Peyer's patch (tissue), 4 donors: ENCODE measurements at regions not wholly inside any gene's neighbourhood (a gene's known extent, or its start where the extent isn't known, plus 50 kb on each side); places are given as distances from the start of the nearest gene placed in this dataset.

Experiments
- DNase-seq, 3 donors: peaks; one replicate each; pipeline ENCODE4 v3.0.0-alpha.2; 2017 to 2019
- H3K27ac ChIP-seq, 4 donors: fragments of 200-600 bp; sonication (generic); one replicate each; pipeline ENCODE4 v1.5.1; 2016 to 2019
- H3K27me3 ChIP-seq, 2 donors: fragments of 200-600 bp; sonication (generic); one replicate each; pipeline ENCODE4 v1.5.1; 2019
- H3K36me3 ChIP-seq, 3 donors: fragments of 200-600 bp; sonication (generic); one replicate each; pipeline ENCODE4 v1.5.1; 2016 to 2019
- H3K4me1 ChIP-seq, 4 donors: fragments of 200-600 bp; sonication (generic); one replicate each; pipeline ENCODE4 v1.5.1; 2016 to 2019
- H3K4me3 ChIP-seq, 4 donors: fragments of 200-600 bp; sonication (generic); 1 replicate in 3 of 4; 2 replicates in 1 of 4; pipeline ENCODE4 v1.5.1; 2016 to 2019; ENCODE audit warnings: mild to moderate bottlenecking in 1 of 4
- H3K9me3 ChIP-seq, 4 donors: fragments of 200-600 bp; sonication (generic); one replicate each; pipeline ENCODE4 v1.5.1; 2016 to 2019; ENCODE audit warnings: mild to moderate bottlenecking in 1 of 4
- CTCF ChIP-seq, 6 experiments: fragments of 450-650 bp in 4 of 6; fragments of 200-600 bp in 2 of 6; sonication (generic) in 1 of 6; IDR thresholded peaks; one replicate each; pipeline ENCODE4 v1.5.1; 2017 to 2019; ENCODE audit warnings: antibody characterized with exemption in 6 of 6, mild to moderate bottlenecking in 3 of 6, moderate library complexity in 1 of 6
- POLR2A ChIP-seq, 2 donors: fragments of 450-650 bp; IDR thresholded peaks; one replicate each; pipeline ENCODE4 v1.5.1; 2017; ENCODE audit warnings: antibody characterized with exemption in 2 of 2, mild to moderate bottlenecking in 2 of 2, moderate library complexity in 2 of 2

- Histone ChIP-seq H3K4me3 (no peak overlapping the region), H3K9me3 (no peaks in the 10 kb centered on the region), H3K27ac (no peak overlapping the region), H3K36me3 (no peaks in the 10 kb centered on the region), H3K27me3 (no peaks in the 10 kb centered on the region), H3K4me1 (no peaks in the 10 kb centered on the region)
- no peak for DNase-seq
- no peak for TF ChIP-seq POLR2A (IDR thresholded peaks at IDR 0.05)
These were observed 646.6 kb upstream of the HS3ST5 start for GRCh38 chr6:114989279-114989964.

- DNase-seq: no peak
- Histone ChIP-seq H3K36me3 (no peaks in the 10 kb centered on the region), H3K27me3 (no peaks in the 10 kb centered on the region), H3K27ac (no peak overlapping the region), H3K4me3 (no peak overlapping the region), H3K4me1 (no peaks in the 10 kb centered on the region), H3K9me3 (no peaks in the 10 kb centered on the region)
- no peak for TF ChIP-seq POLR2A (IDR thresholded peaks at IDR 0.05)
- no peak for TF ChIP-seq CTCF (IDR thresholded peaks at IDR 0.05)
These were observed 644.5 kb upstream of the HS3ST5 start for GRCh38 chr6:114987281-114987680.

- no peak for DNase-seq
- Histone ChIP-seq H3K27ac (no peak overlapping the region), H3K27me3 (no peaks in the 10 kb centered on the region), H3K4me3 (no peak overlapping the region), H3K9me3 (no peaks in the 10 kb centered on the region), H3K4me1 (no peaks in the 10 kb centered on the region), H3K36me3 (no peaks in the 10 kb centered on the region)
- TF ChIP-seq CTCF (IDR thresholded peaks at IDR 0.05) (no peak), POLR2A (IDR thresholded peaks at IDR 0.05) (no peak)
These were observed 612.5 kb upstream of the HS3ST5 start for GRCh38 chr6:114955363-114955762.

GRCh38 chr6:114952229-114952628 is 609.4 kb upstream of the HS3ST5 start:
- no peak overlapping the region for H3K4me3 ChIP-seq
- no peak for DNase-seq

GRCh38 chr6:114945392-114945791 is 602.6 kb upstream of the HS3ST5 start:
- no peak for TF ChIP-seq CTCF (IDR thresholded peaks at IDR 0.05)
- TF ChIP-seq POLR2A (IDR thresholded peaks at IDR 0.05): no peak
- no peaks in the 10 kb centered on the region for H3K9me3 ChIP-seq
- H3K4me1 ChIP-seq: no peaks in the 10 kb centered on the region
- DNase-seq: no peak
- H3K4me3 ChIP-seq: no peak overlapping the region
- no peaks in the 10 kb centered on the region for H3K36me3 ChIP-seq
- no peak overlapping the region for H3K27ac ChIP-seq
- no peaks in the 10 kb centered on the region for H3K27me3 ChIP-seq

More at GRCh38 chr6:114952229-114952628, 609.4 kb upstream of the HS3ST5 start:
- Histone ChIP-seq H3K9me3 (no peaks in the 10 kb centered on the region), H3K36me3 (no peaks in the 10 kb centered on the region), H3K27ac (no peak overlapping the region), H3K4me1 (no peaks in the 10 kb centered on the region), H3K27me3 (no peaks in the 10 kb centered on the region)
- TF ChIP-seq POLR2A (IDR thresholded peaks at IDR 0.05): no peak
- TF ChIP-seq CTCF (IDR thresholded peaks at IDR 0.05): no peak

GRCh38 chr6:114941078-114941477 is 598.3 kb upstream of the HS3ST5 start:
- Histone ChIP-seq H3K27me3 (no peaks in the 10 kb centered on the region), H3K27ac (no peak overlapping the region), H3K4me3 (no peak overlapping the region), H3K9me3 (no peaks in the 10 kb centered on the region), H3K4me1 (no peaks in the 10 kb centered on the region), H3K36me3 (no peaks in the 10 kb centered on the region)
- no peak for DNase-seq
- TF ChIP-seq CTCF (IDR thresholded peaks at IDR 0.05) (no peak), POLR2A (IDR thresholded peaks at IDR 0.05) (no peak)
